NCI-H1092 treated with DMSO at 0.1 percent for 48 hours (cell line): ENCODE measurements at regions not wholly inside any gene's neighbourhood (a gene's known extent, or its start where the extent isn't known, plus 50 kb on each side); places are given as distances from the start of the nearest gene placed in this dataset.

Experiments used
- DNase-seq: peaks from one replicate; lab custom pipeline; 2025; lab: John Stamatoyannopoulos, UW

- DNase-seq: no peak
These were observed 72.9 kb upstream of the SMIM36 start for GRCh38 chr17:55584055-55584685.

GRCh38 chr17:55582897-55583296 lies 71.6 kb upstream of the SMIM36 start:
- DNase-seq: no peak

GRCh38 chr17:55580596-55581133 lies 69.4 kb upstream of the SMIM36 start:
- no peak for DNase-seq

- no peak for DNase-seq
These were observed 66.4 kb upstream of the SMIM36 start for GRCh38 chr17:55577687-55578086.

DNA sequence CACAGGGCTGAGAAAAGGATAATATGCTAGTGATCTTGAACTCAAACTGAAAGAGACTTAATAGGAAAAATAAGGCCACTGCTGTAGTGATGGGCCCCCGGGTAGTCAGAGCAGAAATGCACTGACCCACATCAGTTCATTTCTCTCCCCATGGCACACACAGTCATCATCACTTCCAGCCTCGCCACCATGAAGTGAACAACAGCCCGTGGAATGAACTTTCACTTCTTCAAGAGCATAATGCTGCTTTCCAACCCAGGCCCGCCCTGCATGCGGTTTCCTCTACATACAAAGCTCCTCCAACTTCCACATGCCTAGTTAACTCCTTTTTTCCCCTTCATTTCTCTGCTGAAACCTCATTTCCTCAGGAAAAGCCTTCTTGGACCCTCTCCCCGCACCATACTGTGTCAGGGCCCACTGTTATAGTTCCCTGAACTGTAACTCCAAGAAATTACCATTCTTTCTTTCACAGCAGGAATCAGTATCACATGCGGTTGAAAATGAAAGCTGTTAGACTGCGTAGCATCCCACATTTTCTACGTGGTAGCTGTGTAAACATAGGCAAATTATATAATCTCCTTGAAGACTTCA lies 65.8 kb upstream of the SMIM36 start:
- DNase-seq: no peak

DNA sequence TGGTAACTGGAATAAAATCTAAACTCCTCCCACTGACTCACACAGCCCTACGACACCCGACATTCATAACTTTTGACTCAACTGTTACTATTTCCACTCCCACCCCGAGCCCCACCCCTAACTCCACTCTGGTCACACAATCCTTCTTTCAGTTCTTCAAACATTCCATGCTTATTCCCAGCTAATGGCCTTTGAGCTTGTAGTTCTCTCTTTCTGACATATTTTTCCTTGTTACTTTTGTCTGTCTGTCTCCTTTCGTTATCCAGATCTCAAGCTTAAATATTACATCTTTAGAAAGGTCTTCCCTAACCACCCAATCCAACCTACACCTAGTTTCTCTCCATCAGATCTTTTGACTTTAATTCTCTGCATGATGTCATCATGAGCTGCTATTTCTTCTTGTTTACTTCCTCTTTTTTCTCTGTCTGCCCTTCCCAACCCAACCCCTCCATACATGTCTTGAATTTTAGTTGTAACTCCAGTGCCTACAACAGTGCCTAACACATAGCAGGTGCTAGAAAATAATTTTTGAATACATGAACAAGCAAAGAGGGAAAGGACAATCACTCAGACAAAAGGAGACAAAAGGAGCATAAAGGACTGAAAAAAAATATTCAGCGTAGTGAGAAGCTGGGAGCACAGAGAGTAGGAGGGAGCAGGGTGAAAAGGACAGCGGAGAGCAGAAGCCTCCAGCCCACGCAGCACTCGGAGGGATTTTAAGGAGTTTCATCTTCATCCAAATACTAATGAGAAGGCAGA lies 65.2 kb upstream of the SMIM36 start:
- DNase-seq: no peak

- no peak for DNase-seq
These were observed 63.9 kb upstream of the SMIM36 start for GRCh38 chr17:55575058-55575636.

DNA sequence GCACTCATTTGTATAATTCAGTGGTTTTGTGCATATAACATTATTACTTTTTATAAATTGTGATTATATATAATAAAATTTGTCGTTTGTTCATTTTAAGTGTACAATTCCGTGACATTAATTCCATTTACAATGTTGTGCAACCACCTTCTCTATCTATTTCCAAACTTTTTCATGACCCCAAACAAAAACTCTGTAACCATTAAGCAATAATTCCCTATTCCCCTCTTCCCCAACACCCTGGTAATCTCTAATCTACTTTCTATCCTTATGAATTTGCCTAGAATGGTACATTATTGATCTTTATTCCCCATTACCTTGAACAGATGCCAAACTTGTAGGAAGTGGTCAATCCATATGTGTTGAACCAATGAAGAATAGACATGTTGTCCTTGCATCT lies 61.3 kb upstream of the SMIM36 start:
- DNase-seq: no peak

- no peak for DNase-seq
These were observed 60.9 kb upstream of the SMIM36 start for GRCh38 chr17:55572139-55572538.

- DNase-seq: no peak
These were observed 59.8 kb upstream of the SMIM36 start for GRCh38 chr17:55571095-55571494.

DNA sequence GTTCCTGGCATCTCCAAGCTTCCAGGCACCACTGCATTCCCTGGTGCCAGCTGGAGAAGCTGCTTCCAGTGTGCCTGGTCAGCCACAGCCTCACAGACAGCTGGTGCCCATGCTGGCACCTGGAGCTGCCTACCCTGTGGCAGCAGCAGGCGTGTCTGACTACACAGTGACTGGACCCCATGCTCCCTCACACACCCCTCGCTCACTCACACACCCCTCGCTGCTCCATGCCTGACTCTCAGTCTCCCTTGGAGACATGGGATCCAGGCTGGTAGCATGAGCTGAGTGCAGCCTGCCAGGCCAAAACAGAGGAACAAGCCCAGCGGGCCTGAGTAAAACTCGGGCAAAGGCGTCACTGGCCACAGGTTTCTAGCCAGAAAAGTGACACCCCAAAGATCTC lies 59.1 kb upstream of the SMIM36 start:
- DNase-seq: no peak

GRCh38 chr17:55567240-55568214 lies 56.3 kb upstream of the SMIM36 start:
- peak; percentile 41 for DNase-seq

DNA sequence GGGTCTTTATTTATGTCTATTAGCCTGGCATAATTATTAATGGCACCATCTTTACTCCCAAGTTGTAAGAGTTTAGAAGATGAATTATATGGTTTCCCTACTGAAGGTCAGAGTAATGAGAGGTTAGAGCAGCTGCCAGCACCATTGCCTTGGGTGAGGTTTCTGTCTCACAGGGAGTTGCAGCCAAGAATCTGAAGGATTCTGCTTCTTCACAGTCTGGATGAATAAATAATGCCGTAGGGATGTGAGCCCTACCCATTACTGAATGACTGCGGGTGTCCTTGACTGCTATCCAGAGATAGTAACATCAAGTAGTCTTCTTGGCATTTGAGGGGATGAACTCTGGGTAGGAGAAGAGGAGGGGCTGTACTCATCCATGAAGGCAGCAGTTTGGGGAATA lies 52.8 kb upstream of the SMIM36 start:
- no peak for DNase-seq

GRCh38 chr17:55563363-55563762 lies 52.1 kb upstream of the SMIM36 start:
- DNase-seq: no peak

DNA sequence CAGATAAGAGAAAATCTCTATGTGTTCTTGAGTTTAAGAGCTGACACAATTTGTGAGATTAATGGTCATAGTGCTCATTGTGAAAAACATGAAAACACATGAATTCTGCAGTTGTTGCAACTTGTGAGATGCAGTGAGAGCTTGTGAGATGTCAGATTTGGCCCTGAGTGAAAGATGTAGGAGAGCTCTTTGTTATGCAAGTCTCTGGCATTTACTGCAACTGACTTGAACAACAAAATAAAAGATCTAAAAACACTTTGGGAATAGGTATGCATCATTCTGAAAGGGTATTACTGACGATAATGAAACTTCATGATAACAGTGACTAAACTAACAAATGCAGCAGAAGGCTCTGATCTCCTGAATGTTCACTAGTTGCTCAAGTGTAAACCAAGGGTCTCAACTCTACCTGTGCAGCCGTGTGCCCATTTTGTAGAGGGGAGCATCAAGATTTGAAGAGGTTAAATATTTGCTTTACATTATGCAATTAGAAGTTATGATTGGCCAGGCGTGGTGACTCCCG lies 50.8 kb upstream of the SMIM36 start:
- no peak for DNase-seq

- no peak for DNase-seq
These were observed 50.2 kb upstream of the SMIM36 start for GRCh38 chr17:55561316-55561972.
